SHP77 treated with DMSO at 0.1 percent for 48 hours (cell line): ENCODE measurements at regions not wholly inside any gene's neighbourhood (a gene's known extent, or its start where the extent isn't known, plus 50 kb on each side); places are given as distances from the start of the nearest gene placed in this dataset.

Experiments used
- DNase-seq: peaks from one replicate; lab custom pipeline; 2025; lab: John Stamatoyannopoulos, UW

- no peak for DNase-seq
Measured at GRCh38 chr2:23135481-23136100, 249.4 kb upstream of the KLHL29 start.

DNA sequence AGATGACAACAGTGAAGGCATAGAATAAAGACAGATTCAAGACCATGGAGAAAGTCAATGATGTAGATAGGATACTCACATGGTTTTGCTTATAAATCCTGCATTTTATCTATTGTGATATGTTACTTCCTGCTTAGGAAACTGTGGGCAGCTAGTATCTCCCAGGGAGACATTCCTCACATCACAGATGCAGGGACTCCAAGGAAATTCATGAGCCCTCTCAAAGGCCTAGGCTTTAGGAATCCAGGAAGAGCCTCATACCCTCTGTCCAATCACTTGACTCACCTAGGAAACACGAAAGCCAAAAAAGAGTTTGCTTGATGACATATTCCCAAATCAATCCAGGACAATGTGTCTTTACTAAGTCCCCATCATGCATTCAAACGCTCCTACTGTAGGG, 247.8 kb upstream of the KLHL29 start:
- no peak for DNase-seq

DNA sequence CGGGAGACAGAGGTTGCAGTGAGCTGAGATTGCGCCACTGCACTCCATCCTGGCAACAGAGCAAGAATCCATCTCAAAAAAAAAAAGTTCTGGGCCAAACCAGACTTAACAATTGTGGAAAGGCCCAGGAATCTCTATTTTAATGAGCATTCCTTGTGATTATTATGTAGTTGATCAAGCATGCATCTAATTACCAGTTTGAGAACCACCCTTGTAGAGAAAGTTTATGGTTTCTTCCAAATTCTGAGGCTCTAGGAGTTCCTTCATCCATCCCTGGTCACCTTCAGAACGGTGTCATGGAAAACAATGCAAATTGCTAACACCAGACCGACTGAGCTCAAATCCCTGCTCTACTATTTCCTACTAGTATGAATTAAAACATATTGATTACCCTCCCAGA, 246.3 kb upstream of the KLHL29 start:
- no peak for DNase-seq

- DNase-seq = no peak
Measured at GRCh38 chr2:23145460-23145859, 239.5 kb upstream of the KLHL29 start.

- no peak for DNase-seq
Measured at GRCh38 chr2:23146011-23146410, 239.0 kb upstream of the KLHL29 start.

DNA sequence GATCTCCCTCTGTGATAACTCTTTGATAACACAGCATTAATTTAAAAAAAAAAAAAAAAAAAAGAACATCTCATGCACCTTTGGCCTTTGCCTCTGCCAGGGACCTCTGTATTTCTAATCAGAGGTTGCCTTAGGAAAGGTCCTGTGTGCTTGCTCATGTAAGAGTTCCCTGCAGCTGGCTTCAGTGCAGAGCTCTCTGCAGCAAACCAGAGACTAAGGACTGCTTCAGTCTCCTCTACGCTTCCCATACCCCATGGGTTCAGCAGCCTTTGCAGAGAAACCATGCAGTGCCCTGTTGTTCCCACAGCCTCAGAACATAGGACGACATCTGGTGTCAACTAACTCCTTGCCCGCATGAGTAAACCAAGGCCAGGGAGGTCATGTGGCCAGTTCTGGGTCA, 236.6 kb upstream of the KLHL29 start:
- no peak for DNase-seq

GRCh38 chr2:23149777-23150176, 235.2 kb upstream of the KLHL29 start:
- no peak for DNase-seq

DNA sequence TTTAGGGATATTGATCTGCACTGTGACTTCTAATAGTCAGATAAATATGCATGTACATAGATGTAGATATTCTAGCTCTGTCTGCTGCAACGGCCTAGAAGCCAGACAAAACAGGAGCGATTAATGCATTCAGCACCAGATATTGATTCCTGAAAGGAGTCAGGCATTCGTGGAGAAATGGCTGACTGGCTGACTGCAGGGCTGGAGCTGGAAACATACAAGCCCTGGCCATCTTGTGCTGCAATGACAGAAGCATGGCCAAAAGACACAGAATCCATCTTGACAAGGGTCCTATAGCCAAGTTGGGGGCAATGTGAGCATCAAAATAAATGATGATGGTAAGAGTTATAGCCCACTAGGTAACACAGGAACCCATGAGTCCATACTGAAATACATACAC, 231.5 kb upstream of the KLHL29 start:
- no peak for DNase-seq

- no peak for DNase-seq
Measured at GRCh38 chr2:23155022-23155421, 230.0 kb upstream of the KLHL29 start.

DNA sequence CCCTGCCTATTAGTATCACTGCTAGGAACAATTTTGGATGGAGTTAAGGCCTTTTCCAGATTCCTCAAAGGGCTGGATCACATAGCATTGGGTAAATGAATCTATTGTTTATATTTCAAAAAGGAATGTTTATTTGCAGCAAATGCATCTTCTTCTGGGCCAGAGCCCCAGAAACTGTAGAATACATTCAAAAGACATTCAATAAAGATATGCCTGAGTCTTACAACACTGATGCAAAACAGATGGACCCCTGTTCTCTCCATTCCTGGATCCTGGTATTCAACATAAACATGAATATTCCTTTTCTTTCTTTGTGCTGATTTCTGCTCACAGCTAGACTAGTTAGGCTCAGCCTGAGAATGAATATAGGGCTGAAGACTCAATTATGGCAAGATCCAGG, 227.2 kb upstream of the KLHL29 start:
- DNase-seq = no peak

DNA sequence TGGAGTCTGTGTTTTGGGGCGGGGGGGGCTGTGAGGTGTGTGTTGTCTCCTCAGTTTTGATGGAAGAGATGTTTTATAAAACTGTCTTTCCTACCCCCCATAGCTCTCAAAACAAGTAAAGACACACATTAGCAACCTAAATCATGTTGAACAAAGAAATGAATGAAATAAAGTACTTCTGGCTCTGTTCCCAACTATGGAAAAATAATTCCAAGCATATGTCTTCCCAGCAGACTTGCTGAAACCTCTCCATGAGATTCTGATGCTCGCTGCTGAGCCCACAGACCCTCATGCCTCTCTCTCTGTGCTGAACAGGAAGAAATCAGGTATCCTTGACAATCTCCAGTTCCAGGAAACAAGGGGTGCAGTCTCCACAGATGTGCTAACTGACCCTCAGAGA, 226.7 kb upstream of the KLHL29 start:
- DNase-seq = no peak

DNA sequence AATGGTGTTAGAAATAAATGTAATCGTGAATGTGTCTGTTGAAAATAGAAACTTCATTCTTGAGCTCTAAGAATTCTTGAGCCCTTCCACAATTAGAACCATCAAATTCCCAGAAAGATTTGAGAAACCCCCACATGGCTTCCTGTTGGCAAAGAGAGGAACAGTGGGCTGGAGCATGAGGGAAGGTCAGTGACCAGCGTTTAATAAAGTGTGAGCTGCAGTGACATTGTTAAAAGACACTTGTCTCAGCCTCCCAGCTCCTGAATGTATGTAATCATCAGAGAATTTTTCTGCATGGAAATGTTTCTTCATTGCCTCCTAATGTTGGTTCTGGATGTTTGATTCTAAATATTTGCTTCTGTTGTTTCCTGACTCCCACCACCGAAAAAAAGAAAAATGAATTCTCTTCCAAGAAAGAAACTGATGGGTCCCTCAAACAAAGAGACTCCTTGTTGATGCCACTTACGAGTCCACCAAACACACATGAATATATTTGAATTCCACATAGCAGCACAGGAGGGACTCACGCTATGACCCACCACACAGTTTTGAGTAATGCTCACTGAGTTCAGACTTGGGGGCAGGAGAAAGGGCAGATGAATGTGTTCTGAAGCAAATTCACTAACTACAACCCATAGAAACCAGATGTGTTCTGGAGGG, 225.1 kb upstream of the KLHL29 start:
- no peak for DNase-seq

DNA sequence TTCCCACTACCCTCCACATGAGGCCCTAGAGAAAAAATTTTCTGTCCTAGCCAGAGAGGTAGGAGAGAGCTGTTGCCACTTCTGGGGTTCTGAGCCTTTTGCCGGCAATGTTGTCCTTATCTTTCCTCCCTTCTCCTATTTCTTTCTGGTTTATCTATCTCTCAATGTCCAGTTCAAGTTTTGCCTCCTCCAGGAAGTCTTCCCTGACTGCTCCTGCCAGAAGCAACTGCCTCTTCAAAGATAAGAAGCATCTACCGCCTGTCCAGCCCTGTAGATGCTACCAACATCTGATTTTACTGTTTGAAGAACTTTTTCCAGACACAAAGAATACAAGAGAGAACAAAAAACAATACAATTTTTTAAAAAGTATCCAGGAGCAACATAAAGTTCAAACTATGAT, 220.8 kb upstream of the KLHL29 start:
- no peak for DNase-seq

GRCh38 chr2:23169896-23170295, 215.1 kb upstream of the KLHL29 start:
- no peak for DNase-seq

DNA sequence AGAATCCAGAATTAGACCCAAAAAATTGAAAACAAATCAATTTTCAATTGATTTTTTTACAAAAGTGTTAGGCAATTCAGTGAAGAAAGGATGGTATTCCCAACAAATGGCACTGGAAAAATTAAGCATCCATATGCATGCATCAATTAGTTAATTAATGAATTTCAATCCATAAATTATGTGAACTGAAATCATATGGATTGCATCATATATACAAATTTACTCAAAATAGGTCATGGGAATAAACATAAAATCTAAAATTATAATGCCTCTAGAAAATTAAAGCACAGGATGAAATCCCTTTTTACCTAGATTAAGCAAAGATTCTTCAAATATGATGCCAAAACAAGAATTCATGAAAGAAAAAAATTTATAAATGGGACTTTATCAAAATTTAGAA, 213.9 kb upstream of the KLHL29 start:
- DNase-seq = no peak

GRCh38 chr2:23178396-23178795, 206.6 kb upstream of the KLHL29 start:
- no peak for DNase-seq

- DNase-seq = no peak
Measured at GRCh38 chr2:23183733-23184132, 201.2 kb upstream of the KLHL29 start.

DNA sequence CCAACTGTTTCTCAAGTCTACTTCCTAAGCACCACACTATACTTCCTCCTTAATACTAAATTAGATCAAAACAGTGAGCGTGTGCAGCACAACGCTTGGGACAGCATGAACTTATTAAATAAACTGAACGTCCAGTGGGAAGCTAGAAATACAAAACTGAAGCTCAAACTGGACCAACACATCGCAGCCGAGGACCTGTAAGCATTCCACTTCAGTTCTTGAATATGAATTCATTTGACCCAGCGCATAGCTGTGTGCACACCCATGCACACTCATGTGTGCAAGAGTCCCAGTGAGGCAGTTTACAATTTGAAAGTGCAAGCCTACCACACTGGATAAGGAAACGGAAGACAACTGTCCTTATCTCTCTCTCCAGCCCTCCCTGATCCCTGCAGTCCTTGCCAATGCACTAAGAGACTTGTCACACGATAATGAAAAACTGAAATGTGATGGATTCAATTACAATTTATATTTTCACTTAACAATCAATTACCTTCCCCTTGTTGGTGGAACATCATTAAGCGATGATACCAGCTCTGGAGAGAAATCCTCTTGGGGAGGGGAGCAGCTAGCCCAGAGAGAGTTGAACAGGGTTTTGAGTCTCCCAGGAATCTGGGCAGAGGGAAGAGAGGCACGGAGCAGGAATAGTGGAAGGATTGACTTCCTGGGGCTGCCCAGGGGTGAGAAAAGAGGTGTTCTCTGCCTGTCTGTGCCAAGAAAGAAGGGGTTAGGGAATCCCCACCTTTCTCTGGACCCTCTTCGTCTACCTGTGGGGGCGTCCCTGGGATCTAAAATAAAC, 186.5 kb upstream of the KLHL29 start:
- DNase-seq = no peak

GRCh38 chr2:23199115-23199918, 185.7 kb upstream of the KLHL29 start:
- no peak for DNase-seq

DNA sequence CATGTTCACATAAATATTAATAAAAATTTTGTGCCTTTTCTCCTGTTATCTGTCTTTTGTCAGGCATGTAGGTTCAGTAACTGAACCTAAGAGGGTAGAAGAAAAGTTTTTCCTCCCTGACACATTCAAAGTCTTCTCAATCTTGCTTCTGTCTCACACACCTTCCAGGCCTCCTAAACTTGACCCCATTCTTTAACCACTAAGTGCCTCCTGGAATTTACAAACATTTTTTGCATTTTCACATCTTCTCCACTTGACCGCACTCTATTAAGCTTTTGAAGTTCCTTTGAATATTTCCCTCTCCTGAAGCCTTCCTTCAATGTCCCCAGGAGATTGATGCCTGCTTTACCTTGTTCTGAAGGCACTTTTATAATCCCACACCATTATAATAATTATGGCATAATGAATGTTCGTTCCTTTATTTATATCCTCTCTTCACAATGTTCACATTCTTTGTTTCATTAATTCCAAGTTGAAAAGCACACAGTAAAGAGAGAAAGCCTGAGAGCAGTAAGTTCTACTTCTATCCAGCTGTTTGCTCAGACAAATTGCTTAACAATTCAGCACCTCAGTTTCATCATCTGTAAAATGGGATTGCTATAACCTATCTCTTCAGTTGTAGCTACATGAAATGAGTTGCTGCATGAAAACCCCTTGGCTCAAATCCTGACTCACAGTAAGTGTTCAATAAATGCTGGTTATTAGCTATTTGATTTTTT, 184.8 kb upstream of the KLHL29 start:
- DNase-seq = no peak

DNA sequence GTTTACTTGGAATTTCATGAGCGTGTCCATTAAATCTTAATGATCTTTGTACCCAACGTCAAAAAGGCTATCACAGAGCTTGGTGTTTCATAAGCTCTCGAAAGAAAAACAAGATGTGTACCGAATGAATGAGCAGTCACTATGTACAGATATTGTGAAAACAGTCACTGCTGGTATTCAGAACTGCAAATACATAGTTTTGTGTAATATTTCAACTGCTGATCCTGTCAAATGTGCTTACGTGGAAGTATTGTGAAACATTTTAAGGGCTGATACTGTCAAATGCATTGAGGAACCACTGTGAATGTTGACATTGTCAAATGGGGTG, 184.2 kb upstream of the KLHL29 start:
- DNase-seq = no peak

DNA sequence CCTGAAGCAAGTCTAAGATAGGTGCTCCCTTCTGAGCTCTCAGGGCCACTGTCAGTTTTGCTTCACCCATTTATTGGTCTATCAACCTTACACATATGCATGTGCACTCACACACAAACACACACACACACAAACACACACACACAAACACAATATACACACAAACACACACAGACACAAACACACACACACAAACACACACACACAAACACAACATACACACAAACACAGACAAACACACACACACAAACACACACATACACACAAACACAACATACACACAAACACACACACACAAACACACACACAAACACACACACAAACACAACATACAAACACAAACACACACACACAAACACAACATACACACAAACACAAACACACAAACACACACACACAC, 181.6 kb upstream of the KLHL29 start:
- DNase-seq = no peak
